GM06990 (cell line): ENCODE measurements at regions not wholly inside any gene's neighbourhood (a gene's known extent, or its start where the extent isn't known, plus 50 kb on each side); places are given as distances from the start of the nearest gene placed in this dataset.

Experiments used
- DNase-seq: peaks from one replicate; pipeline ENCODE4 v3.0.0-alpha.2; 2011; ENCODE audit not compliant: insufficient read length; ENCODE audit errors: extremely low read depth
- H3K27me3 ChIP-seq: replicated peaks from 2 replicates; pipeline ENCODE4 v1.6.0; 2011; ENCODE audit warnings: low read length; ENCODE audit not compliant: control insufficient read depth, insufficient read depth
- H3K36me3 ChIP-seq: 2 replicates; pipeline ENCODE4 v1.5.1; 2011; ENCODE audit warnings: low read length; ENCODE audit not compliant: control insufficient read depth, insufficient read depth
- H3K4me3 ChIP-seq: replicated peaks from 2 replicates; pipeline ENCODE4 v1.5.1; 2011; ENCODE audit warnings: low read depth, mild to moderate bottlenecking, control low read depth, low read length
- TF ChIP-seq, protein P1 (sequence below): IDR thresholded peaks from 2 replicates; pipeline ENCODE4 v1.5.1; 2011; ENCODE audit warnings: low read length, control low read depth, mild to moderate bottlenecking, inconsistent platforms; ENCODE audit not compliant: insufficient read depth, poor library complexity, severe bottlenecking

DNA sequence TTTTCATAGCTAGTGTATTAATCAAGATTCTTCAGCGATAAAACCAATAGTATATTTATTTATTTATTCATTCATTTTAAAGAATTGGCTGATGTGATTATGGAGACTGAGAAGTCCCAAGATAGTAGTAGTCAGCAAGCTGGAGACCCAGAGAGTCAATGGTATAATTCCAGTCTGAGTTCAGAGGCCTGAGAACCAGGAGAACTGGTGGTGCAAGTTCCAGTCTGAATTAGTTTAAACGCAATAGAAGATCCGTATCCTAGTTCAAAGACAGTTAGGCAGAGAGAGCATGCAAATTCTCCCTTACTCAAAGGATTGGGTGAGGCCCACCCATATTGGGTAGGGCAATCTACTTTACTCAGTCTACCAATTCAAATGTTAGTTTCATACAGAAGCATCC lies 364.2 kb upstream of the RPS23 start:
- no peaks in the 10 kb centered on the region for H3K27me3 ChIP-seq
- H3K4me3 ChIP-seq: no peak overlapping the region
- no peaks in the 10 kb centered on the region for H3K36me3 ChIP-seq
- no peak for DNase-seq
- TF ChIP-seq, protein P1, sequence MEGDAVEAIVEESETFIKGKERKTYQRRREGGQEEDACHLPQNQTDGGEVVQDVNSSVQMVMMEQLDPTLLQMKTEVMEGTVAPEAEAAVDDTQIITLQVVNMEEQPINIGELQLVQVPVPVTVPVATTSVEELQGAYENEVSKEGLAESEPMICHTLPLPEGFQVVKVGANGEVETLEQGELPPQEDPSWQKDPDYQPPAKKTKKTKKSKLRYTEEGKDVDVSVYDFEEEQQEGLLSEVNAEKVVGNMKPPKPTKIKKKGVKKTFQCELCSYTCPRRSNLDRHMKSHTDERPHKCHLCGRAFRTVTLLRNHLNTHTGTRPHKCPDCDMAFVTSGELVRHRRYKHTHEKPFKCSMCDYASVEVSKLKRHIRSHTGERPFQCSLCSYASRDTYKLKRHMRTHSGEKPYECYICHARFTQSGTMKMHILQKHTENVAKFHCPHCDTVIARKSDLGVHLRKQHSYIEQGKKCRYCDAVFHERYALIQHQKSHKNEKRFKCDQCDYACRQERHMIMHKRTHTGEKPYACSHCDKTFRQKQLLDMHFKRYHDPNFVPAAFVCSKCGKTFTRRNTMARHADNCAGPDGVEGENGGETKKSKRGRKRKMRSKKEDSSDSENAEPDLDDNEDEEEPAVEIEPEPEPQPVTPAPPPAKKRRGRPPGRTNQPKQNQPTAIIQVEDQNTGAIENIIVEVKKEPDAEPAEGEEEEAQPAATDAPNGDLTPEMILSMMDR: no peak

DNA sequence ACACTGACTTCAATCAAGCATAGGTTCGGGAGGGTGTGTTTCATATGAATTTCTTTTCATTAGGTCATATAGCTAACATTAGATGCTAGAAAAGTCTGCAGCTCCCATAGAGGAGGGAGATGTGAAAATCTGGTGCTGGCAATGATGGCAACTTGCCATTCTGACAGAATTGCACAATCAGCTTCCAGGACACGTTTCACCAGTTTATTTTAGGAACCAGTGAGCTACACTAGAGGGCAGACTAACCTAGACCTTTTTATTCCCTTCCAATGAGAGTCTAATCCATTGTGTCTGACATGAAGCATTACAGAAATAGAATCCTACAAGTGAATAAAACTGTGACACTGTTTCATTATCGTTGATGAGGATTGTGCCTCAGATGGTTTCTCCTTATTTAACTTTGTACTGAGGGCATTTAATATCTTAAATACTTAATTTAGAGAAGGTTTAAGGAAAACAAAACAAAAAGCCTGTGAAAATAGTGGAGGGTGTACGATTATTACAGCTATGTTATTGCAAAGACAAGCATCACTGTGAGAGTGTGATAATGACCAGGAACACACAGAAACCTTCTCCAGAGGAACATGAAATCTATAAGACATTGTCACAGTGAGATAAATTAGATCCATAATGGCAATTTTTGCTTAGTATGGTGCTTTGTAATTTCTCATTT lies 363.3 kb upstream of the RPS23 start:
- DNase-seq: no peak
- H3K4me3 ChIP-seq: no peak overlapping the region
- H3K36me3 ChIP-seq: no peaks in the 10 kb centered on the region
- TF ChIP-seq, protein P1: peak; percentile 55
- no peaks in the 10 kb centered on the region for H3K27me3 ChIP-seq

DNA sequence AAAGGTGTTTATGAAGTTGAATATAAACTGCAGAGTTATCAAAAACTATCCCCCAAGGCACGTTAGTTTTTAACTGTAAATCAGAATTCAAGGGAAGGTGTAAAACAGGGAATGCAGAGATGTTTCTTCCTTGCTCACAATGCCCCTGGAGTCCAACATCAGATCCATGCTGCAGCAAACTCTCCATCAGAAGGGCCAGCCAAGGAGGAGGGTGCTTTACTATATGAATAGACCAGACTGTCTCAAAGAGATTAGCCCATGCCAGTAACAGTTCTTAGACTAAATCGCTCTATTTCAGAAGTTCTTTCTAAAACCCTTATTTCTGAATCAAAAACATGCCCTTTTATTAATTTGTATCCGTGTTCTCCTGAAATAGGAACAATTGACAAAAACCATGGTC lies 362.8 kb upstream of the RPS23 start:
- TF ChIP-seq, protein P1: no peak
- no peaks in the 10 kb centered on the region for H3K36me3 ChIP-seq
- no peak for DNase-seq

DNA sequence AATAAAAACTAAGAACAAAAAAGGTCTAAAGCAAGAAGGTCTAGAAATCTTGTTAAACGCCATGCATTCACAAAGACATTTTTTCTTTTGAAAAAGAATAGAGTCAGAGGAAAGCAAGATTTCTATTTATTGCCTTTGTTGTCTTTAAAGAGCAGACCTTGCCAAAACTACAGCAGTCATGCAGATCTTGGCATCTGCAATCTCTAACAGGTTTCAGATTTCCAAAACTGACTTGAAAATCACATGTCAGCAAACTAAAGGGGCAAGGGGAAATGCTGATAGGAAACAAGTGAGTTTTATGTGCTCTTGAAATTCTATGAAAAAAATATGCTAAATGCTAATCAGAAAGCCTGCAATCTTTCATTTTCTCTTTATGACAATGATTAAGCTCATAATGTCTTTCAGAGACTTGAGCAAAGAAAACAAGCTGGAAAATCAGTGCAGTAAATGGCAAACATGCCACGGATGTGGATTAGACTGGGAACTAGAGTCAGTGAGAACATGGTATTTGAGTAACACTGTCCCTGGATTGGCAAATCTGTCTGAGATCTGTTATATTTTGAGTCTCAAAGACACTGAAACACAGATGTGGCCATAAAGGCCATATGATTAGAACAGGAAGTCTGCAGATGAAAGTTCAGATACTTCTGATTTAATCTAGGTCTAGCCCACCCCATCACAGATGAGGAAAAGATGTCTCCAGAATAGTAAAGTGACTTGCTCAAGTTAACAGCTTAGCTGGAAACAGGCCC lies 361.4 kb upstream of the RPS23 start:
- no peak for DNase-seq
- Histone ChIP-seq H3K27me3 (no peaks in the 10 kb centered on the region), H3K36me3 (no peaks in the 10 kb centered on the region), H3K4me3 (no peak overlapping the region)
- TF ChIP-seq, protein P1: no peak

More for the DNA sequence above, 362.8 kb upstream of the RPS23 start:
- Histone ChIP-seq H3K27me3 (no peaks in the 10 kb centered on the region), H3K4me3 (no peak overlapping the region)

DNA sequence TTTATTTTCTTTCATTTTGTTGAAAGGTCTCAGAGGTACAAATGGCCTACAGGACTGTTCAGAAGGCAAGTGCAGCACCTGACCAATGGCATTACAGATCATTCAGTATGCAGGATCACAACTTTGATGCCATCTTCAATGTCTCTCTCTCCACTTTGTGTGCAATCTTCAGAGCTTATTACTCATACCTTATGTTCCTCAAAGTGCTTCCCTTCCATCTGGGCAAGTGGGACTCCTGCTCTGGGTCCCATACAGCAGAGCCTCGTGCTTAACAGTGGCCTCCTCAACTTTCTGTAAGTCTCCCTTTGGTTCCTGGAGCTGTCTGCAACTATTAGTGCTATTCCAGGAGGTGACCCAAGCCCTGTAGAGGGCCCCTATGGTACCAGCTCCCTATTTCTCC lies 358.4 kb upstream of the RPS23 start:
- no peak overlapping the region for H3K4me3 ChIP-seq
- TF ChIP-seq, protein P1: no peak
- DNase-seq: no peak
- H3K36me3 ChIP-seq: no peaks in the 10 kb centered on the region
- no peaks in the 10 kb centered on the region for H3K27me3 ChIP-seq
